Glutamatergic neuron (in vitro differentiated cells): ENCODE measurements at regions not wholly inside any gene's neighbourhood (a gene's known extent, or its start where the extent isn't known, plus 50 kb on each side); places are given as distances from the start of the nearest gene placed in this dataset.

Source experiments
- DNase-seq: peaks from one replicate; pipeline ENCODE4 v3.0.0; 2022
- H3K27ac Mint-ChIP-seq: one replicate; pipeline ENCODE4 v1.8.0; 2020; ENCODE audit warnings: mild to moderate bottlenecking, mixed read lengths, inconsistent platforms; ENCODE audit not compliant: unreplicated experiment
- H3K27me3 Mint-ChIP-seq: one replicate; pipeline ENCODE4 v1.8.0; 2020; ENCODE audit warnings: mild to moderate bottlenecking, moderate library complexity, mixed read lengths, inconsistent platforms; ENCODE audit not compliant: unreplicated experiment
- H3K36me3 Mint-ChIP-seq: one replicate; pipeline ENCODE4 v1.8.0; 2020; ENCODE audit warnings: mild to moderate bottlenecking, mixed read lengths, inconsistent platforms; ENCODE audit not compliant: unreplicated experiment
- H3K4me1 Mint-ChIP-seq: one replicate; pipeline ENCODE4 v1.8.0; 2020; ENCODE audit warnings: mild to moderate bottlenecking, low read depth, mixed read lengths, inconsistent platforms; ENCODE audit not compliant: unreplicated experiment
- H3K4me3 Mint-ChIP-seq: one replicate; pipeline ENCODE4 v1.8.0; 2020; ENCODE audit warnings: mild to moderate bottlenecking, mixed read lengths, inconsistent platforms; ENCODE audit not compliant: unreplicated experiment
- H3K9me3 Mint-ChIP-seq: one replicate; pipeline ENCODE4 v1.8.0; 2020; ENCODE audit warnings: mild to moderate bottlenecking, moderate library complexity, mixed read lengths, inconsistent platforms; ENCODE audit not compliant: unreplicated experiment
- CTCF ChIP-seq: fragments of 200-600 bp; sonication (generic); IDR thresholded peaks from one replicate; pipeline ENCODE4 v1.5.0; 2021; ENCODE audit not compliant: partially characterized antibody, unreplicated experiment

- Mint-ChIP-seq H3K9me3 (peaks cover 1% of the 10 kb centered on the region), H3K36me3 (no peaks in the 10 kb centered on the region)
- no peak for TF ChIP-seq CTCF
Observed at GRCh38 chr12:63326260-63326659, 175.3 kb upstream of the AVPR1A start.

GRCh38 chr12:63325757-63326156 lies 174.8 kb upstream of the AVPR1A start:
- Mint-ChIP-seq H3K27me3 (peaks cover 2% of the 10 kb centered on the region), H3K27ac (no peak overlapping the region), H3K36me3 (no peaks in the 10 kb centered on the region), H3K9me3 (peaks cover 1% of the 10 kb centered on the region), H3K4me3 (no peak overlapping the region), H3K4me1 (no peaks in the 10 kb centered on the region)
- DNase-seq: no peak
- no peak for TF ChIP-seq CTCF

More at GRCh38 chr12:63326260-63326659, 175.3 kb upstream of the AVPR1A start:
- DNase-seq: no peak
- H3K4me3 Mint-ChIP-seq: no peak overlapping the region
- H3K27ac Mint-ChIP-seq: no peak overlapping the region
- H3K27me3 Mint-ChIP-seq: peaks cover 2% of the 10 kb centered on the region
- H3K4me1 Mint-ChIP-seq: no peaks in the 10 kb centered on the region

- H3K4me3 Mint-ChIP-seq: no peak overlapping the region
- H3K9me3 Mint-ChIP-seq: peaks cover 1% of the 10 kb centered on the region
- H3K27ac Mint-ChIP-seq: no peak overlapping the region
- H3K36me3 Mint-ChIP-seq: no peaks in the 10 kb centered on the region
- no peak for TF ChIP-seq CTCF
- no peak for DNase-seq
- no peaks in the 10 kb centered on the region for H3K4me1 Mint-ChIP-seq
- H3K27me3 Mint-ChIP-seq: no peaks in the 10 kb centered on the region
Observed at GRCh38 chr12:63323942-63324341, 172.9 kb upstream of the AVPR1A start.

- no peak overlapping the region for H3K4me3 Mint-ChIP-seq
- H3K9me3 Mint-ChIP-seq: peaks cover 4% of the 10 kb centered on the region
- no peaks in the 10 kb centered on the region for H3K4me1 Mint-ChIP-seq
- no peaks in the 10 kb centered on the region for H3K36me3 Mint-ChIP-seq
- no peak for TF ChIP-seq CTCF
- DNase-seq: no peak
- no peak overlapping the region for H3K27ac Mint-ChIP-seq
- peaks cover 3% of the 10 kb centered on the region for H3K27me3 Mint-ChIP-seq
Observed at GRCh38 chr12:63321373-63321772, 170.4 kb upstream of the AVPR1A start.

- H3K27ac Mint-ChIP-seq: no peak overlapping the region
- TF ChIP-seq CTCF: no peak
- no peaks in the 10 kb centered on the region for H3K4me1 Mint-ChIP-seq
- H3K27me3 Mint-ChIP-seq: peaks cover 3% of the 10 kb centered on the region
- no peak for DNase-seq
- no peaks in the 10 kb centered on the region for H3K36me3 Mint-ChIP-seq
- no peak overlapping the region for H3K4me3 Mint-ChIP-seq
- peaks cover 4% of the 10 kb centered on the region for H3K9me3 Mint-ChIP-seq
Observed at GRCh38 chr12:63319936-63320633, 169.1 kb upstream of the AVPR1A start.
